NCI-H748 (cell line): ENCODE measurements at regions not wholly inside any gene's neighbourhood (a gene's known extent, or its start where the extent isn't known, plus 50 kb on each side); places are given as distances from the start of the nearest gene placed in this dataset.
"Not testable (repeated sequence)": the region's sequence is repeated elsewhere in the genome, so short reads cannot be mapped to it uniquely, and the experiment has no call there.

Source experiments
- DNase-seq: peaks from one replicate; lab custom pipeline; 2025; ENCODE audit not compliant: unreplicated experiment; lab: John Stamatoyannopoulos, UW

- DNase-seq, result no peak
These were observed 723.8 kb downstream of the DIAPH3 start for GRCh38 chr13:59439776-59440428.

DNA sequence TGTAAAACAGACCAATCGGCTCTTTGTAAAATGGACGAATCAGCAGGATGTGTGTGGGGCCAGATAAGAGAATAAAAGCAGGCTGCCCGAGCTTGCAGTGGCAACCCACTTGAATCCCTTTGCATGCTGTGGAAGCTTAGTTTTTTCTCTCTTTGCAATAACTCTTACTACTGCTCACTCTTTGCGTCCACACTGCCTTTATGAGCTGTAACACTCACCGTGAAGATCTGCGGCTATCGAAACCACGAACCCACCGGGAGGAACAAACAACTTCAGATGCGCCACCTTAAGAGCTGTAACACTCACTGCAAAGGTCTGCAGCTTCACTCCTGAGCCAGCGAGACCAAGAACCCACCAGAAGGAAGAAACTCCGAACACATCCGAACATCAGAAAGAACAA is 722.7 kb downstream of the DIAPH3 start:
- not testable (repeated sequence) for DNase-seq

DNA sequence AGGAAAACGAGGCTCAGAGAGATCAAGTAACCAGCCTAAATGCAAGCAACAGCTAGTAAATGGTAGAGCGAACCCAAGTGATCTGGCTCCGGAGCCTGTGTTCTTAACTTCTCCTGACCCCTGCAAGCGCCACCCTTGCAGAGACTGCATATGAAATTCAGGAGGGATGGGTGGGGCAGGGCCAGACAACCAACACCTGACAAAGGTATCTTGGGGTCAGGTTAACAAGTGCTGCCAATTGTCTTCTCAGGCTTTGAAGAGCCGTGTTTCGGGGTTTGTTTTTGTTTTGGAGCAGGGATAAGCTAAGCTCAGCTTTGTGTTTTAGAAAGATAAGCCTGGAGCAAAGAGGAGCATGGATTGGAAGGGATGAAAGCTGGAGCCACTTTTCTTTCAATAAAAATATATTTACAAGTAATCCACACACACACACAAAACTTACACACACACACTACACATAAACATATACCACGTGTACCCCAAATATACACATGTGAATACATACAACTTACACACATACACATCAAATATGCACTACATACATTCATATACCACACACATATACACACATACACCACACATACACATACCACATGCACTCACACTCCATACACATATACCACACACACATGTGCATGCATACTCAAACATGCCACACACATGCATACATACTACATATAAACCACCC is 722.0 kb downstream of the DIAPH3 start:
- DNase-seq, result peak; percentile 76

DNA sequence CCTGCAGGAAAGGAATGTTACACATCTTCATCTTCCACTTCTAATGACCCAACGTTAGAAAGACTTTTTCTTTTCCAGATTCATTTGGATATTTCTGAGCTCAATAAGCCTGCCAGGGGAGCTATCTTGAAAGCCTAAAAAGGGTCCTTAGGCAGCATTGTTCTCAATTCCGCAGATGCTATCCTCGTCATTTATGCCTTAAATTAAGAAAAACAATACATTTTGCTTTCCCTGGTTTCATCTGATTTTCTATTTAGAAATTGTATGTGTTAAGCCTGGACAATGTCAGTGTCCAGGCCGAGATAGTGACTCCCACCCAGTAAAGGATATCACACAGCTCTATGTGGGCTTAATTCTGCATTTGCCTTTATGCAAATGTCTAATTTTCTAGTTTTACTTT is 721.3 kb downstream of the DIAPH3 start:
- DNase-seq, result no peak

GRCh38 chr13:59442944-59443486 is 720.7 kb downstream of the DIAPH3 start:
- peak; percentile 23 for DNase-seq

- peak; percentile 86 for DNase-seq
These were observed 719.4 kb downstream of the DIAPH3 start for GRCh38 chr13:59444210-59444857.

DNA sequence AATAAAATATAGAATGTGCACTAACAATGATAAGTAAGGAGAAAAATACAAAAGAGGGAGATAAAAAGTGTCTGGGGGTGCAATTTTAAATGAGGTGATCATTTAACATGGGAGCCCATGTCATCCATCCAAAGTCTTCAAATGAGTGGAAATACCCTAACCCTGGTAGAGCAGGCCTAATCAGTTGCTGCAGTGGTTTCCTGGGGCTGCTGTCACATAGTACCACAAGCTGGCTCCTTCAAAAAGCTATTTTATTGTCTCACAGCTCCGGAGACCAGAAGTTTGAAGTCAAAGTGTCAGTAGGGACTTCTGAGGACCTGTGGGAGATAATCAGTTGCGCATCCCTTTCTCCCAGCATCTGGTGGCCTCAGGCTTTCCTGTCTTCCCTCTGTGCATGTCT is 717.9 kb downstream of the DIAPH3 start:
- DNase-seq, result no peak

DNA sequence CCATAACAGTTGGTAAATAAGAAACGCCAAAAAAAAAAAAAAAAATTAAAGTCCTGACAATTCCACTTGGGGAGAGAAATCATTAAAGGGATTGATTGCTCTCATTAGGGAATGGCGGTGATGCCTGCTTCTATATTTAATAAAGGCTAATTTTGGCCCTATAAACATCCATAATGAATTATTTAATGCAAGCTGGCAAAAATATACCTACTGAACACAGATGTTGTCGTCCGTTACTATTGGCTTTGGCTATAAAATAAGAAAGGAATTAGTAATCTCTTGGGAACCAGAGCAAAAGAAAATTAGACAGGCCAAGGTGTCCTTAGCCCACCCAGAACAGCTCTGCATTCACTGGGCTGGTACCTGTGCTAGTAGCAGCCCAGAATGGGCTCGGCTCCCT is 717.3 kb downstream of the DIAPH3 start:
- no peak for DNase-seq

DNA sequence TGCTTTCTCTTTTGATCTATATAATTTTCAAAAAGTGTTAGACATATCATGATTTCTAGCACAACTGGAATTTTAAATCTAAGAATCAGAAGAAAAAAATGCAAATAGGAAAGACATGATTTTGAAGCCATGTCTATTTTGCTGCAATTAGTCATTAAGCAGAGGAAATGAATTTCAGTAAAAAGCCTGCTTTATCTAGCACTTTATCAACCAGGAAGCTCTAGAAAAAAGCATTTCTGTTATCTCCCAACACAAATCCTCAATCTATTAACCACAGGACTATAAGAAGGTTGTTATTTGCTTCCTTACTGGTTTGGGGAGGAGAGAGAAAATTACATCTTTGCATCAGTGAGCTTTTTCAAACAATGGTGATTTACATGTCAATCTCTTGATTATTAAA is 716.7 kb downstream of the DIAPH3 start:
- no peak for DNase-seq

- no peak for DNase-seq
These were observed 715.7 kb downstream of the DIAPH3 start for GRCh38 chr13:59447846-59448620.

DNA sequence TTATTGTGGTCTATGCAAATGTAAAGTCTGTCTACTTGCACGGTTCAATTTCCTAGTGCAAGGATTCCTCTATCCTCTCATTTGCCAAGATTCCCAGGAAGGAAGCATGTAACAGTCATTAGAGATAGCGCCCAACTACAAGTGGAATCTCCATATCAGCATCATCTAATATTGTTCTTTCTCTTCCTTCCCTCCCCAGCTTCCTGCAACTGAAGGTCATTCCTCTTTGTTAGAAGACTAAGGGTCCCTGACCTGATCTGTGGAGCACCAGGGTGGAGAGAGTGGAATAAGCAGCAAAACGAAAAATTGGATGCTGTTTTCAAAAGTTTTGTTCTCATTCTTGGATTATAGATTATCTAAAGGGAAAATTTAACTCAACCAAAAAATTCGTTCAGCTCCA is 714.0 kb downstream of the DIAPH3 start:
- no peak for DNase-seq

DNA sequence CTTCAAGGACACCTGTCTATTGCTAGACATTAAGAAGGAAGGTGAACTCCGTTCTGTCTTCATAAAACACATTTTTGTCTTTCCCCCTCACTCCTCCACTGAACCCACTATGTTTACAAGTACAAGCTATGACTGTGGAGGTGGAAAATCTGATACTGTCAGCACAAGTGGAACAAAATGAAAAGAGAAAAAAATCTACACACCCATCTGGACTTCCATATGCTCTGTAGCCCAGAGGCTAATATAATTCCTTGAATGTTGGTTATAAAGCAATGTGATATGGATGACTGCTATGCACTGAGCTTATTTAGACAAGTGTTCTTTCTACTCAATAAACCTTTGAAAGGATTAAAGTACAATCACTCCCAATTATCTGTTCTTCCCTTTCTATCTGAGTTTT is 713.5 kb downstream of the DIAPH3 start:
- DNase-seq, result no peak

- no peak for DNase-seq
These were observed 712.5 kb downstream of the DIAPH3 start for GRCh38 chr13:59451236-59451635.

GRCh38 chr13:59452189-59452890 is 711.4 kb downstream of the DIAPH3 start:
- peak; percentile 97 for DNase-seq

DNA sequence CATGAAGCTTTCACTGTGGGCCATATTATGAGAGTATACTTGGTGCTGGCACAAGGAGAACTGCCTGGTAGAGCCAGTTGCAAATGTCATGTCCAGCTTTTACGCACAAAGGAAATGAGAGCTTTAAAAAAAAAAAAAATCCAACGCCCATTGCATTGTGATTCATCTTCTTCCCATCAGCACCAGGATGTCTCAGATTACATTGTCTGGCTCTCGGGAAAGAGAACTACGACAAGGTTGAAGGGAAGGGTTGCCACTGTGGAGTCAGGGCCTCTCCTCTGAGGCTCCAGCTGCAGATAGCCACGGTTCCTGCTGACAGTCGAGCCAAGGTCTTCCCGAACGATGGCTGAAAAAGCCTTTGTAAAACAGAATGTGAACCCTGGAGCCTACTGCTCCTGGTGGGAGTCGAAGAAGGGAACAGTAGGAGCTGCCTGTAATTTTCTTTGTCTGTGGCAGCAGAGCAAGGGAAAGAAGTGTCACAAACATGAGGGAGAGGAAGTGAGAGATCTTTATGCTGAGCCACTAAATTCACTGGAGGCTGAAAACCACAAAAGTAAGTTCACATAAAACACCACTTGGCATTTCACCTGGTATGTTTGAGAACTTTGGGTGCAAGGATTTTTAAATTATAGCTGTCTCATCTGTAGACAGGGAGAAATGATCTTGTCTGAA is 704.7 kb downstream of the DIAPH3 start:
- DNase-seq, result peak; percentile 74

- DNase-seq, result no peak
These were observed 703.8 kb downstream of the DIAPH3 start for GRCh38 chr13:59459972-59460371.

DNA sequence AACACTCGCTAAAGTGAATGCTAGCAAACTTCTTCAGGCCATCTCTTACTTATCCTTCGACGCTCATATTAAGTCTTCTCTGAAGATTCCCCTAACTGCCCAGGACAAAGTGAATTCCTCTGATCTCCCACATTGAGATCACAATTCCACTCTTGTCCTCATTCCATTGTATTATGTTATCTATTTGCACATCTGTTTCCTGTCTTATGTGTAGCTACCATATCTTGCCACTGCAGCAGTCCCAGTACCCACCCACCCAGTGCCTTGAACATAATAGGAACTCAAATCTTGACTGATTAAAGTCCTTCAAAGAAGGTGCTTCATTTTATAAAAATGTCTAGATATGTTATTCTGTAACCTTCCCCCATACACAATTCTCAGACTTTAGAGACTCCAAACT is 702.3 kb downstream of the DIAPH3 start:
- DNase-seq, result no peak

GRCh38 chr13:59463023-59463422 is 700.7 kb downstream of the DIAPH3 start:
- no peak for DNase-seq

DNA sequence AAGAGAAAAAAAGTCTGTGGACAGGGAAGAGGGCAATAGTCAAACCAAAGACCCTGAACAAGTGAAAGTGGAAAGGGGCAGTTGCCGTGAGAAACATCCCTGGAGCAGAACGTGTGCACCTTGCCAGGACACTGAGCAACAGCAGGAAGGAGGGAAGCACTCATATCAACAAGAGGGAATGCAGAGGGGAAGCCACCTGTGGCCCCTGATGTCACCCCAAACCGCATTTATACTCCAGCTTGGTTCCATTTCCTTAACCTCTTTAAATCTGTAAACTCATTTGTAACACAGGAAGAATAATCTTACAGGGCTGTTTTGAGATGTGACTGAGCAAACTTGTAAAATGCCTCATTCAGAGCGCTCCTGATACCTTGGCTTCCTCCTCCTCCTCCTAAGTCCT is 698.8 kb downstream of the DIAPH3 start:
- DNase-seq, result no peak

DNA sequence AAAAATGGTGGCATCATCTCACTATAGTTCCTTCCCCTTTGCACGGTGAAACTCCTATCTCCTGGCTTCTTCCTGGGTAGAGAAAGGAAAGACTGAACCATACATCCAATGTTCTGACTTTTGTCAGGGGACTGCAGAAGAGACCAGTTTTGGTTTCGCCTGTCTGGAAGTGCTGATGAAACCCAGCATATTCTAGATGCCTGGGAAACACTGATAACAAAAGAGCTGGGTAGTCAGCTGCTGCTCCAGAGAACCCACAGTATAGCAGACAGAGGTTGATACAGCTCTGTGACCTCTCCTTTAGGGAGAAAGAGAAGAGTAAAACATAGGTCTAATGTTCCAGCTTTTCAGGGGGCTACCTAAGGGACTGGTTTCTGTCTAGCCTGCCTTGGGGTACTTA is 695.3 kb downstream of the DIAPH3 start:
- no peak for DNase-seq
